ENCODE measurements at regions not wholly inside any gene's neighbourhood (a gene's known extent, or its start where the extent isn't known, plus 50 kb on each side); places are given as distances from the start of the nearest gene placed in this dataset.
"Not testable (repeated sequence)": the region's sequence is repeated elsewhere in the genome, so short reads cannot be mapped to it uniquely, and the experiment has no call there.

DNA sequence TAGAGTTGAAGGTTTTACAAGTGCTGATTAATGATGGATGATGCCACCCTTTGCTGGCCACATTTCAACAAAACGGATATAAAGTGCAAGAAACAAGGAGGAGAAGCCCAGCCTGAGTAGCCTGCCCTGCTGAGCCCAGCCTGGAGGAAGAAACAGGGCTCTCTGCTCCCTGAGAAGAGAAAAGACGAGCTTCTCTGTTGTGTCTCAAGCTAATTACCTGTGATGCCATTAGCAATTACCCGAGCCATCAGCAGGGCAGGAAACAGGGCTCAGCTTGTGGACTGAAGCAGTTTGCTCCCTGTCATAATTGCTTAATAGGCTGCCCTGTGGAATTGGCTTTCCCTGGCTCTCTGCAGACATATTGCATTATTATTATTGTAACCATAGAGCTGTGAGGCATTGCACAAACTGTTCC is 709.3 kb upstream of the AUTS2 start:
- intact Hi-C loops (cut with DNase I): no loop called here
- H3K27me3 ChIP-seq: no peaks in the 10 kb centered on the region
- WGBS, 2 donors: 26 to 34% methylated on average over 3 of the region's 3 CpGs
- DNase-seq: no peak
- H3K36me3 ChIP-seq: no peaks in the 10 kb centered on the region
- peaks cover 0 to 3% (median 0%) of the 10 kb centered on the region in 4 donors for H3K9me3 ChIP-seq
- no peak for TF ChIP-seq EP300 (IDR thresholded peaks at IDR 0.05)
- TF ChIP-seq, protein P1, sequence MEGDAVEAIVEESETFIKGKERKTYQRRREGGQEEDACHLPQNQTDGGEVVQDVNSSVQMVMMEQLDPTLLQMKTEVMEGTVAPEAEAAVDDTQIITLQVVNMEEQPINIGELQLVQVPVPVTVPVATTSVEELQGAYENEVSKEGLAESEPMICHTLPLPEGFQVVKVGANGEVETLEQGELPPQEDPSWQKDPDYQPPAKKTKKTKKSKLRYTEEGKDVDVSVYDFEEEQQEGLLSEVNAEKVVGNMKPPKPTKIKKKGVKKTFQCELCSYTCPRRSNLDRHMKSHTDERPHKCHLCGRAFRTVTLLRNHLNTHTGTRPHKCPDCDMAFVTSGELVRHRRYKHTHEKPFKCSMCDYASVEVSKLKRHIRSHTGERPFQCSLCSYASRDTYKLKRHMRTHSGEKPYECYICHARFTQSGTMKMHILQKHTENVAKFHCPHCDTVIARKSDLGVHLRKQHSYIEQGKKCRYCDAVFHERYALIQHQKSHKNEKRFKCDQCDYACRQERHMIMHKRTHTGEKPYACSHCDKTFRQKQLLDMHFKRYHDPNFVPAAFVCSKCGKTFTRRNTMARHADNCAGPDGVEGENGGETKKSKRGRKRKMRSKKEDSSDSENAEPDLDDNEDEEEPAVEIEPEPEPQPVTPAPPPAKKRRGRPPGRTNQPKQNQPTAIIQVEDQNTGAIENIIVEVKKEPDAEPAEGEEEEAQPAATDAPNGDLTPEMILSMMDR (IDR thresholded peaks at IDR 0.05): no peak
- TF ChIP-seq POLR2AphosphoS5 (IDR thresholded peaks at IDR 0.05): no peak
- no peak for TF ChIP-seq POLR2A (IDR thresholded peaks at IDR 0.05)
- no peak overlapping the region for H3K4me3 ChIP-seq
- no peaks in the 10 kb centered on the region for H3K4me1 ChIP-seq
- no peak overlapping the region for H3K27ac ChIP-seq

DNA sequence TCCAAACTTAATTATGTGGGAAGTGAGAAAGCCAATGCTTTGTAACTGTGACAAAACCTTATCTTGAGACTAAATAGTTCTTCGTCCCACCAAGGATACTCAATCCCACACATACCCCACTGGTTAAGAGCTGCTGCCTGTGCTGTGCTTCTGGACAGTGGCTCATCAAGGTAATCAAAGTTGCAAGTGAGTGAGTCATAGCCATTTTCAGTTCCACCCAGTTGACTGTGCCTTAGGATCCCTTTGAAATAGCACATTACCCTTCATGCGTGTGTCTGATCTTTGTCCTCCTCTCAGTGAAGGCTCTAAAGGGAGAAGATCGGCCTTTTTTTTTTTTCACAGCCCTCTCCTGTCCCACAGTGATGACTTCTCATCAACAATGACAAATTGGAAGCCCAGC is 706.0 kb upstream of the AUTS2 start:
- Histone ChIP-seq H3K27ac (no peak overlapping the region), H3K36me3 (no peaks in the 10 kb centered on the region), H3K4me1 (no peaks in the 10 kb centered on the region), H3K9me3 (peaks cover 0 to 3% (median 0%) of the 10 kb centered on the region in 4 donors), H3K4me3 (no peak overlapping the region), H3K27me3 (no peaks in the 10 kb centered on the region)
- intact Hi-C loops (cut with DNase I): no loop called here
- WGBS, 2 donors: 62 to 84% methylated on average over 3 of the region's 3 CpGs
- TF ChIP-seq POLR2AphosphoS5 (IDR thresholded peaks at IDR 0.05) (no peak), POLR2A (IDR thresholded peaks at IDR 0.05) (no peak), EP300 (IDR thresholded peaks at IDR 0.05) (no peak)
- TF ChIP-seq, protein P1 (IDR thresholded peaks at IDR 0.05): no peak
- no peak for DNase-seq

DNA sequence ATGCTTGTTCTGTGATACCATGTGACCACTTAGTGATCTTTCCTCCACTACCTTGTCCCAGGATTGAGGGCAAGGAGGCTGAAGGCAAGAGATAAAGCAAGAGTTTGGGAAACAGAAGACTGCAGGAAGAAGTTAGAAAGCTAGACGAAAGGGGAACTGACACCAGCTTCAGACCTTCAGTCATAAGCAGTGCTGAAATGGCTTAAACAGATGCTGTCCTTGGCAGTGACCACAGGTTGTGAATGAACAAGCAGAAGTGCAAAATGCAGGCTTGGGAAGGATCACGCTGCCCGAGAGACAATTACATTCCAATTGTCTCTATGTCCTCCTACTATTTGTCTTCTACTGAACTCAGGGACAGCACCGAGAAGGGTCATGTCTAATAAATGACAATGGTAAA is 704.9 kb upstream of the AUTS2 start:
- intact Hi-C loops (cut with DNase I): no loop called here
- no peak overlapping the region for H3K4me3 ChIP-seq
- H3K27ac ChIP-seq: no peak overlapping the region
- H3K9me3 ChIP-seq: peaks cover 0 to 3% (median 0%) of the 10 kb centered on the region in 4 donors
- WGBS, 2 donors: 60 to 62% methylated on average over 4 of the region's 4 CpGs
- no peaks in the 10 kb centered on the region for H3K27me3 ChIP-seq
- TF ChIP-seq EP300 (IDR thresholded peaks at IDR 0.05) (no peak), POLR2AphosphoS5 (IDR thresholded peaks at IDR 0.05) (no peak), POLR2A (IDR thresholded peaks at IDR 0.05) (no peak)
- TF ChIP-seq, protein P1 (IDR thresholded peaks at IDR 0.05): no peak
- H3K36me3 ChIP-seq: no peaks in the 10 kb centered on the region
- DNase-seq: no peak
- no peaks in the 10 kb centered on the region for H3K4me1 ChIP-seq

DNA sequence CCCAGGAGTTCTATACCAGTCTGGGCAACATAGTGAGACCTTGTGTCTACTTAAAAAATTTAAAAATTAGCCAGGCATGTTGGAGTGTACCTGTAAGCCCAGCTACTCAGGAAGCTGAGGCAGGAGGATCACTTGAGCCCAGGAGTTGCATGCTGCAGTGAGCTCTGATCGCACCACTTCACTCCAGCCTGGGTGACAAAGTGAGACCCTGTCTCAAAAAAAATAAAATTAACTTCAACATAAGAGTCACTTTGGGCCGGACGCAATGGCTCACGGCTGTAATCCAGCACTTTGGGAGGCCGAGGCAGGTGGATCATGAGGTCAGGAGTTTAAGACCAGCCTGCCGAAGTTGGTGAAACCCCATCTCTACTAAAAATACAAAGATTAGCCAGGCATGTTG is 699.1 kb upstream of the AUTS2 start:
- intact Hi-C loops (cut with DNase I); H3K9me3 ChIP-seq; DNase-seq; H3K27ac ChIP-seq; H3K4me3 ChIP-seq; H3K27me3 ChIP-seq; H3K4me1 ChIP-seq; H3K36me3 ChIP-seq: not testable (repeated sequence)
- WGBS, 2 donors: 87 to 93% methylated on average over 6 of the region's 6 CpGs

DNA sequence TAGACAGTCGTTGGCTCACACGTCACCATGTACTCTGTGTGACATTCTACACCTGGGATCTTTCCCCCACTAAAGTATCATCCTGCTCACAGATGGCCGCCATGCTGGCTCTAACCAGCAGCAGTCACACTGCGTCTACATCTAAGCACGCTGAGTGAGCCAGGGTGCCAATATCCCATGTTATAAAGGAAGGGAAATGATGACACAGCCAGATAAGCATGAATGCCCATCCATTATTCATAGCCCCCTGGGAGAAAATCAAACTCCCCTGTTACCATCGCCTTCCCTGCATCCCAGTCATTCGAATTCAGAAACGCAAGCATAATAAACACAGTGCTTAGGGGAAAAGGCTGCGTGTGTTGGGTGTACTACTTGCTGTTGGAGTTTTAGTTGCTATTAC is 698.2 kb upstream of the AUTS2 start:
- Histone ChIP-seq H3K36me3 (no peaks in the 10 kb centered on the region), H3K27me3 (no peaks in the 10 kb centered on the region), H3K27ac (no peak overlapping the region), H3K4me1 (no peaks in the 10 kb centered on the region), H3K4me3 (no peak overlapping the region), H3K9me3 (no peaks in the 10 kb centered on the region)
- TF ChIP-seq POLR2A (IDR thresholded peaks at IDR 0.05) (no peak), POLR2AphosphoS5 (IDR thresholded peaks at IDR 0.05) (no peak), EP300 (IDR thresholded peaks at IDR 0.05) (no peak)
- TF ChIP-seq, protein P1 (IDR thresholded peaks at IDR 0.05): no peak
- no peak for DNase-seq
- WGBS, 2 donors: 88 to 89% methylated on average over 9 of the region's 9 CpGs
- intact Hi-C loops (cut with DNase I): no loop called here
